GM19467 (cell line): ENCODE measurements at regions not wholly inside any gene's neighbourhood (a gene's known extent, or its start where the extent isn't known, plus 50 kb on each side); places are given as distances from the start of the nearest gene placed in this dataset.

ENCODE experiments used
- ATAC-seq: cut with Tn5 transposase; IDR thresholded peaks from one replicate; pipeline ENCODE4 v1.9.1; 2021; ENCODE audit warnings: mild to moderate bottlenecking, moderate library complexity; ENCODE audit not compliant: unreplicated experiment

GRCh38 chr15:85305050-85305449, 75.4 kb upstream of the AKAP13 start:
- ATAC-seq = no peak

GRCh38 chr15:85306946-85307686, 73.3 kb upstream of the AKAP13 start:
- no peak for ATAC-seq

GRCh38 chr15:85307687-85308045, 72.7 kb upstream of the AKAP13 start:
- no peak for ATAC-seq

GRCh38 chr15:85311647-85312046, 68.8 kb upstream of the AKAP13 start:
- ATAC-seq = no peak

- peak; percentile 88 for ATAC-seq
Measured at GRCh38 chr15:85312486-85312885, 67.9 kb upstream of the AKAP13 start.

- ATAC-seq = no peak
Measured at GRCh38 chr15:85312929-85313331, 67.5 kb upstream of the AKAP13 start.

- ATAC-seq = no peak
Measured at GRCh38 chr15:85313339-85313738, 67.1 kb upstream of the AKAP13 start.

- no peak for ATAC-seq
Measured at GRCh38 chr15:85314146-85314545, 66.3 kb upstream of the AKAP13 start.

GRCh38 chr15:85314633-85315032, 65.8 kb upstream of the AKAP13 start:
- no peak for ATAC-seq

- ATAC-seq = no peak
Measured at GRCh38 chr15:85316244-85316934, 64.0 kb upstream of the AKAP13 start.

- ATAC-seq = peak; percentile 80
Measured at GRCh38 chr15:85318048-85318731, 62.2 kb upstream of the AKAP13 start.

GRCh38 chr15:85318732-85319076, 61.7 kb upstream of the AKAP13 start:
- no peak for ATAC-seq

- ATAC-seq = no peak
Measured at GRCh38 chr15:85324202-85324601, 56.2 kb upstream of the AKAP13 start.

- no peak for ATAC-seq
Measured at GRCh38 chr15:85325834-85326233, 54.6 kb upstream of the AKAP13 start.

- no peak for ATAC-seq
Measured at GRCh38 chr15:85326291-85326690, 54.1 kb upstream of the AKAP13 start.

GRCh38 chr15:85327820-85328219, 52.6 kb upstream of the AKAP13 start:
- ATAC-seq = no peak

- ATAC-seq = peak; percentile 57
Measured at GRCh38 chr15:85329561-85330422, 50.6 kb upstream of the AKAP13 start.
